ENCODE measurements at regions not wholly inside any gene's neighbourhood (a gene's known extent, or its start where the extent isn't known, plus 50 kb on each side); places are given as distances from the start of the nearest gene placed in this dataset.
"Not testable (repeated sequence)": the region's sequence is repeated elsewhere in the genome, so short reads cannot be mapped to it uniquely, and the experiment has no call there.

DNA sequence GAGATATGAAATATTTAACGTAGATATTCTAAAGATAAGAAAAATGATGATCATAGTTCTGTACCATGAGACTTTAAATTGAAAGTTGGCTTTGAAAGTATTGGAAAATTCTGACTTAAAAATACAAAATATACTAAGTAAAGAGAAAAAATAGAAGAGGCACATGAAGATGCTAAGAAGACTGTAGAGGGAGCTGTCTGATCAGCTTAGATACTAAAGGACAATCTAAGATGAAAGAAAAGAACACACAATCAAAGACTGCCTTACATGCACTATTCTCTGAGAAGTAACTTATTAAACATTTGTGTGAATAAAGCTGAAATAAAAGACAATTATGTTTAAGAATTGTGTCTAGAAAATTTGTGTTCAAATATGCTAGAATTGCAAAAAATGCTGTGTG, 55.1 kb downstream of the RBMXL2 start:
- in situ Hi-C loops (cut with MboI; ENCODE audit: low pct_unique_long_range_greater_than_20kb in 2 of 9, low sequenced_read_pairs in 9 of 9, unreplicated experiment in 9 of 9), result loop anchor here in 1 of 9 experiments (10.0 to 25.0 kb wide), 2 partner anchors 301 to 543 kb away; no protein-coding TSS in a partner anchor
- H3K27ac ChIP-seq, result no peak overlapping the region
- H3K4me3 ChIP-seq, result no peak overlapping the region
- peak in 4 of 8 experiments; percentile 20 to 53 (median 30) for ATAC-seq (replicated peaks in 6 of 8)
- H3K4me1 ChIP-seq (replicated peaks in 1 of 2), result no peaks in the 10 kb centered on the region
- WGBS, 10 experiments, result 0 to 83% (median 10%) methylated on average over 1 of the region's 1 CpG; no CpG with 5 or more reads in 1 of the 10 experiments

- in situ Hi-C loops (cut with MboI; ENCODE audit: low pct_unique_long_range_greater_than_20kb in 2 of 9, low sequenced_read_pairs in 9 of 9, unreplicated experiment in 9 of 9); ATAC-seq (replicated peaks in 6 of 8); H3K4me1 ChIP-seq (replicated peaks in 1 of 2); H3K27ac ChIP-seq; H3K4me3 ChIP-seq: not testable (repeated sequence)
- WGBS, 10 experiments, result 20 to 100% (median 84%) methylated on average over 1 to 2 of the region's 4 CpGs; no CpG with 5 or more reads in 5 of the 10 experiments
Observed at GRCh38 chr11:7150104-7150503, 61.3 kb downstream of the RBMXL2 start.

GRCh38 chr11:7154881-7155361, 66.1 kb downstream of the RBMXL2 start:
- H3K4me1 ChIP-seq (replicated peaks in 1 of 2), result no peaks in the 10 kb centered on the region
- H3K4me3 ChIP-seq, result no peak overlapping the region
- WGBS, 10 experiments, result 0 to 100% (median 20%) methylated on average over 1 to 2 of the region's 2 CpGs; no CpG with 5 or more reads in 3 of the 10 experiments
- in situ Hi-C loops (cut with MboI; ENCODE audit: low pct_unique_long_range_greater_than_20kb in 2 of 9, low sequenced_read_pairs in 9 of 9, unreplicated experiment in 9 of 9), result no loop called here
- no peak overlapping the region for H3K27ac ChIP-seq
- ATAC-seq (replicated peaks in 6 of 8), result peak in 4 of 8 experiments; percentile 22 to 95 (median 55)

- Histone ChIP-seq H3K4me3 (no peak overlapping the region), H3K4me1 (replicated peaks in 1 of 2) (peaks cover 0 to 2% of the 10 kb centered on the region in 2 donors), H3K27ac (no peak overlapping the region)
- 0 to 64% (median 39%) methylated on average over 1 to 3 of the region's 3 CpGs; no CpG with 5 or more reads in 2 of the 10 experiments for WGBS, 10 experiments
- in situ Hi-C loops (cut with MboI; ENCODE audit: low pct_unique_long_range_greater_than_20kb in 2 of 9, low sequenced_read_pairs in 9 of 9, unreplicated experiment in 9 of 9), result no loop called here
- ATAC-seq (replicated peaks in 6 of 8), result no peak
Observed at GRCh38 chr11:7160814-7161489, 72.2 kb downstream of the RBMXL2 start.

DNA sequence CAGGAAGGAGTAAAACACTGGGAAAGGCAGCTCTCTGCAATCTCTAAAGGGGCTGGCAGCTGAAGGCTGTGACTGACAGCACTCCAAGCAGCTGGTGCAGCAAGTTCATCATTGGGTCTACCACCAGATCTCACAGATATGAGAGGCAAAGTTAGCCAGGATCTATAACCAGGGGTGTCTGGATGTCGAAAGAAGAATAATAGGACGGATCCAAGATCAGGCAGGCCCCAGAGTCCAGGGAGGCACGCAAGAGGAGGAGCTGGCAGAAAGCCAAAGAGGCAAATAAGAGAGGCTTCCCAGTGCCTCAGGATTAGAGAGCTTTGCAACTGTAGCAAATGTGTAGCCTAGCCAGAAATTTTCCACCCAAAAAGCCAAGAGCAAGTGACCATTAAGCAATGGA, 77.1 kb downstream of the RBMXL2 start:
- ATAC-seq (replicated peaks in 6 of 8), result peak in 3 of 8 experiments; percentile 38 to 82 (median 46)
- no peak overlapping the region for H3K4me3 ChIP-seq
- in situ Hi-C loops (cut with MboI; ENCODE audit: low pct_unique_long_range_greater_than_20kb in 2 of 9, low sequenced_read_pairs in 9 of 9, unreplicated experiment in 9 of 9), result no loop called here
- H3K27ac ChIP-seq, result no peak overlapping the region
- peaks cover 0 to 2% of the 10 kb centered on the region in 2 donors for H3K4me1 ChIP-seq (replicated peaks in 1 of 2)
- WGBS, 10 experiments, result 0 to 60% (median 17%) methylated on average over 1 to 3 of the region's 3 CpGs; no CpG with 5 or more reads in 5 of the 10 experiments

- WGBS, 10 experiments, result 17 to 100% (median 58%) methylated on average over 1 to 2 of the region's 2 CpGs; no CpG with 5 or more reads in 1 of the 10 experiments
- Histone ChIP-seq H3K4me3 (no peak overlapping the region), H3K27ac (no peak overlapping the region), H3K4me1 (replicated peaks in 1 of 2) (peaks cover 0 to 2% of the 10 kb centered on the region in 2 donors)
- ATAC-seq (replicated peaks in 6 of 8), result peak in 1 of 8 experiments; percentile 20
- in situ Hi-C loops (cut with MboI; ENCODE audit: low pct_unique_long_range_greater_than_20kb in 2 of 9, low sequenced_read_pairs in 9 of 9, unreplicated experiment in 9 of 9), result no loop called here
Observed at GRCh38 chr11:7167976-7168740, 79.4 kb downstream of the RBMXL2 start.

GRCh38 chr11:7168741-7168990, 79.9 kb downstream of the RBMXL2 start:
- Histone ChIP-seq H3K27ac (no peak overlapping the region), H3K4me1 (replicated peaks in 1 of 2) (peaks cover 0 to 2% of the 10 kb centered on the region in 2 donors), H3K4me3 (no peak overlapping the region)
- in situ Hi-C loops (cut with MboI; ENCODE audit: low pct_unique_long_range_greater_than_20kb in 2 of 9, low sequenced_read_pairs in 9 of 9, unreplicated experiment in 9 of 9), result no loop called here
- no peak for ATAC-seq (replicated peaks in 6 of 8)
- 57 to 100% (median 93%) methylated on average over 1 of the region's 1 CpG; no CpG with 5 or more reads in 4 of the 10 experiments for WGBS, 10 experiments

- Histone ChIP-seq H3K4me1 (replicated peaks in 1 of 2) (peaks cover 0 to 2% of the 10 kb centered on the region in 2 donors), H3K27ac (no peak overlapping the region), H3K4me3 (no peak overlapping the region)
- in situ Hi-C loops (cut with MboI; ENCODE audit: low pct_unique_long_range_greater_than_20kb in 2 of 9, low sequenced_read_pairs in 9 of 9, unreplicated experiment in 9 of 9), result no loop called here
- ATAC-seq (replicated peaks in 6 of 8), result no peak
- WGBS, 10 experiments, result 0 to 96% (median 78%) methylated on average over 2 to 6 of the region's 6 CpGs; no CpG with 5 or more reads in 1 of the 10 experiments
Observed at GRCh38 chr11:7170431-7170830, 81.3 kb upstream of the SYT9 start.

- in situ Hi-C loops (cut with MboI; ENCODE audit: low pct_unique_long_range_greater_than_20kb in 2 of 9, low sequenced_read_pairs in 9 of 9, unreplicated experiment in 9 of 9), result no loop called here
- Histone ChIP-seq H3K4me1 (replicated peaks in 1 of 2) (no peaks in the 10 kb centered on the region), H3K4me3 (no peak overlapping the region), H3K27ac (no peak overlapping the region)
- no peak for ATAC-seq (replicated peaks in 6 of 8)
Observed at GRCh38 chr11:7175007-7175406, 76.7 kb upstream of the SYT9 start.

- no peak for ATAC-seq (replicated peaks in 6 of 8)
- Histone ChIP-seq H3K4me1 (replicated peaks in 1 of 2) (no peaks in the 10 kb centered on the region), H3K27ac (no peak overlapping the region), H3K4me3 (no peak overlapping the region)
- in situ Hi-C loops (cut with MboI; ENCODE audit: low pct_unique_long_range_greater_than_20kb in 2 of 9, low sequenced_read_pairs in 9 of 9, unreplicated experiment in 9 of 9), result no loop called here
- 22 to 100% (median 78%) methylated on average over 1 to 2 of the region's 2 CpGs; no CpG with 5 or more reads in 1 of the 10 experiments for WGBS, 10 experiments
Observed at GRCh38 chr11:7186190-7186589, 65.5 kb upstream of the SYT9 start.

DNA sequence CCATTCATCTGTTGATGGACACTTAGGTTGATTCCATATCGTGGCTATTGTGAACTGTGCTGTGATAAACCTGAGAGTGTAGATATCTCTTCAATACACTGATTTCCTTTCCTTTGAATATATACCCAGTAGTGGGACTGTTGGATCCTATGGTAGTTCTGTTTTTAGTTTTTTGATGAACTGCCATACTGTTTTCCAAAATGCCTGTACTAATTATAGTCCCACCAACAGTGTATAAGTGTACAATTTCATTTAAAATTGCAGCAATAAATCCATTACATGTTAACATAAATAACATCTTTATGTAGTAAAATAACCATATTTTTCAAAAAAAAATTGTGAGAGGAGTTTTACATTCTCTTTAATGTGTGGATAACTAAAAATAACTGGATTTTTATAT, 65.0 kb upstream of the SYT9 start:
- WGBS, 10 experiments, result 0 to 100% (median 80%) methylated on average over 1 of the region's 1 CpG; no CpG with 5 or more reads in 3 of the 10 experiments

DNA sequence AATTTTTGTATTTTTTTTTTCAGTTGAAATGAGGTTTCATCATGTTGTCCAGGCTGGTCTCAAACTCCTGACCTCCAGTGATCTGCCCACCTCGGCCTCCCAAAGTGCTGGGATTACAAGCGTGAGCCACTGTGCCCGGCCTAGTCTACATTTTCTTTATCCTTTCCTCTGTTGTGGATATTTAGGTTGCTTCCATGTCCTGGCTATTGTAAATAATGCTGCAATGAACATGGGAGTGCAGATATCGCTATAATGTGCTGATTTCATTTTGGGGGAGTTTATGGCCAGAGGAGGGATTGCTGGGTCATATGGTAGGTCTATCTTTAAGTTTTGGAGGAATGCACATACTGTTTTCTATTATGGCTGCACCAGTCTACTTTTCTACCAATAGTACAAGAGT, 58.9 kb upstream of the SYT9 start:
- H3K27ac ChIP-seq; H3K4me1 ChIP-seq (replicated peaks in 1 of 2); H3K4me3 ChIP-seq; ATAC-seq (replicated peaks in 6 of 8); in situ Hi-C loops (cut with MboI; ENCODE audit: low pct_unique_long_range_greater_than_20kb in 2 of 9, low sequenced_read_pairs in 9 of 9, unreplicated experiment in 9 of 9): not testable (repeated sequence)
- WGBS, 10 experiments, result 0 to 100% (median 88%) methylated on average over 1 to 4 of the region's 4 CpGs

More for the DNA sequence above, 65.0 kb upstream of the SYT9 start:
- Histone ChIP-seq H3K4me3 (no peak overlapping the region), H3K27ac (no peak overlapping the region), H3K4me1 (replicated peaks in 1 of 2) (no peaks in the 10 kb centered on the region)
- no peak for ATAC-seq (replicated peaks in 6 of 8)
- in situ Hi-C loops (cut with MboI; ENCODE audit: low pct_unique_long_range_greater_than_20kb in 2 of 9, low sequenced_read_pairs in 9 of 9, unreplicated experiment in 9 of 9), result no loop called here

- 57 to 100% (median 88%) methylated on average over 1 of the region's 1 CpG; no CpG with 5 or more reads in 3 of the 10 experiments for WGBS, 10 experiments
- H3K4me3 ChIP-seq, result no peak overlapping the region
- no peak for ATAC-seq (replicated peaks in 6 of 8)
- in situ Hi-C loops (cut with MboI; ENCODE audit: low pct_unique_long_range_greater_than_20kb in 2 of 9, low sequenced_read_pairs in 9 of 9, unreplicated experiment in 9 of 9), result no loop called here
- H3K4me1 ChIP-seq (replicated peaks in 1 of 2), result no peaks in the 10 kb centered on the region
- H3K27ac ChIP-seq, result no peak overlapping the region
Observed at GRCh38 chr11:7196396-7197146, 55.1 kb upstream of the SYT9 start.
